Parathyroid adenoma (tissue), 2 donors: ENCODE measurements at regions not wholly inside any gene's neighbourhood (a gene's known extent, or its start where the extent isn't known, plus 50 kb on each side); places are given as distances from the start of the nearest gene placed in this dataset.

Experiments
- H2AFZ ChIP-seq: fragments of 300-600 bp; sonication (generic); one replicate; pipeline ENCODE4 v1.7.0; 2017; ENCODE audit warnings: antibody characterized with exemption, mild to moderate bottlenecking
- H3K27ac ChIP-seq: fragments of 300-600 bp; sonication (generic); one replicate; pipeline ENCODE4 v1.7.0; 2017
- H3K27me3 ChIP-seq: fragments of 300-600 bp; sonication (generic); one replicate; pipeline ENCODE4 v1.7.0; 2017; ENCODE audit warnings: low read length; ENCODE audit not compliant: control insufficient read depth, insufficient read depth
- H3K36me3 ChIP-seq: fragments of 300-600 bp; sonication (generic); one replicate; pipeline ENCODE4 v1.7.0; 2017; ENCODE audit warnings: low read length; ENCODE audit not compliant: control insufficient read depth, insufficient read depth
- H3K4me1 ChIP-seq: fragments of 300-600 bp; sonication (generic); one replicate; pipeline ENCODE4 v1.7.0; 2017; ENCODE audit warnings: control low read depth
- H3K4me2 ChIP-seq: fragments of 300-600 bp; sonication (generic); one replicate; pipeline ENCODE4 v1.7.0; 2017; ENCODE audit warnings: low read length
- H3K4me3 ChIP-seq: fragments of 300-600 bp; sonication (generic); one replicate; pipeline ENCODE4 v1.7.0; 2017; ENCODE audit warnings: low read depth, low read length
- H3K79me2 ChIP-seq: fragments of 300-600 bp; sonication (generic); one replicate; pipeline ENCODE4 v1.7.0; 2017; ENCODE audit warnings: control low read depth
- H3K9ac ChIP-seq: fragments of 300-600 bp; sonication (generic); one replicate; pipeline ENCODE4 v1.7.0; 2017; ENCODE audit warnings: mild to moderate bottlenecking
- H3K9me3 ChIP-seq: fragments of 300-600 bp; sonication (generic); one replicate; pipeline ENCODE4 v1.7.0; 2017; ENCODE audit warnings: low read length; ENCODE audit not compliant: control insufficient read depth
- TF ChIP-seq, protein P1 (sequence below): fragments of 300-600 bp; sonication (generic); IDR thresholded peaks from one replicate; pipeline ENCODE4 v1.7.0; 2017; ENCODE audit warnings: antibody characterized with exemption, mild to moderate bottlenecking
- donor health status: primary hyperparathyroidism.

DNA sequence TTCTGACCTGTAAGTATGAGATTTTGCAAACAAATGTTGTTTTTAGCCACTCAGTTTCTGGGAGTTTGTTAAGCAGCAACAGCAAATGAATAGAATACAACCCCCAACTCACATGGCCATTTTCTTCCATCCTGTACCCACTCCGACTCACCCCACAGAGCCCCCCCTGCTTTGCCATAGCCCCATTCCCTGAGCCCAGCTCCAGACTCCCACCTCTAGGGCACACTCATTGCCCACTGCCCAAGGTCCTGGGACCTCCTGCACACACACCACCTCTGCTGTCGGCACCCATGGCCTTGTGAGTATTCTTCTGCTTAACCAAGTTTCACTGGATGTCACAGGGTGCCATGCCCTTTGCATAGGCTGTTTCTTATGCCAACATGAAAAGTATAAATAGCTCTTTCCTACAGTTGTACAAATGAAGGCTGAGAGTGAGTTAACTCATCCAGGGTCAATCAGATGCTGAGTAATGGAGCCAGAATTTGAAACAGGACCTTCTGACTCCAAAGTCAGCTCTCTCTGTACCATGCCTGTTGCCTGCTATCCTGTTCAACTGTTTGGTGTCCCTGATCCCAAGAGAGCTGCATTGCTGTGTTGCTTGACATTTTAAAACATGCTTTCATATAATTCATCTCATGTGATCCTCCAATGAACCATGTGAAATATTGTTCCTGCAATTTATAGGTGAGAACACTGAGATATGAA is 367.8 kb upstream of the ZMIZ1 start:
- Histone ChIP-seq H2AFZ (no peak overlapping the region), H3K4me1 (peaks cover 10% of the 10 kb centered on the region), H3K36me3 (no peaks in the 10 kb centered on the region), H3K4me3 (no peak overlapping the region), H3K9me3 (no peaks in the 10 kb centered on the region), H3K79me2 (no peaks in the 10 kb centered on the region), H3K27ac (no peak overlapping the region), H3K27me3 (no peaks in the 10 kb centered on the region), H3K4me2 (no peak overlapping the region), H3K9ac (no peak overlapping the region)
- TF ChIP-seq, protein P1, sequence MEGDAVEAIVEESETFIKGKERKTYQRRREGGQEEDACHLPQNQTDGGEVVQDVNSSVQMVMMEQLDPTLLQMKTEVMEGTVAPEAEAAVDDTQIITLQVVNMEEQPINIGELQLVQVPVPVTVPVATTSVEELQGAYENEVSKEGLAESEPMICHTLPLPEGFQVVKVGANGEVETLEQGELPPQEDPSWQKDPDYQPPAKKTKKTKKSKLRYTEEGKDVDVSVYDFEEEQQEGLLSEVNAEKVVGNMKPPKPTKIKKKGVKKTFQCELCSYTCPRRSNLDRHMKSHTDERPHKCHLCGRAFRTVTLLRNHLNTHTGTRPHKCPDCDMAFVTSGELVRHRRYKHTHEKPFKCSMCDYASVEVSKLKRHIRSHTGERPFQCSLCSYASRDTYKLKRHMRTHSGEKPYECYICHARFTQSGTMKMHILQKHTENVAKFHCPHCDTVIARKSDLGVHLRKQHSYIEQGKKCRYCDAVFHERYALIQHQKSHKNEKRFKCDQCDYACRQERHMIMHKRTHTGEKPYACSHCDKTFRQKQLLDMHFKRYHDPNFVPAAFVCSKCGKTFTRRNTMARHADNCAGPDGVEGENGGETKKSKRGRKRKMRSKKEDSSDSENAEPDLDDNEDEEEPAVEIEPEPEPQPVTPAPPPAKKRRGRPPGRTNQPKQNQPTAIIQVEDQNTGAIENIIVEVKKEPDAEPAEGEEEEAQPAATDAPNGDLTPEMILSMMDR: no peak

DNA sequence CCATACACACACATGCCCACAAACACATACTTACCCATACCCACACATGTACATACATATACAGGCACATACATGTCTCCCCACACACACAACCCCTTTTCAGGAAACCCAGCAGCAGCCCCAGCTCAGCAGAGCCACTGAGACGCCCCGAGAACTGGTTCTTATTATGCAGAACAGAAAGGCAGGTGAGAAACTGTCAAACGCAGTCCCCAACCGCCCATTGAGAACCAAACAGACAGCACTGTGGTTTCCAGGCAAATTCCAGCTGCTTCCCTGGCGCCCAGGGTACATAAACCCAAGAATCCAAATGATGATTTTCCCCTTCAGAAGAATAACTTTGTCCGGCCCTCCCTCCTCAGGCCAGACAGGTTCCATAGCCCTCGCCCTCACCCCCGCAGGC is 366.6 kb upstream of the ZMIZ1 start:
- TF ChIP-seq, protein P1: no peak
- H3K9me3 ChIP-seq: no peaks in the 10 kb centered on the region
- H3K4me1 ChIP-seq: peaks cover 10% of the 10 kb centered on the region
- no peaks in the 10 kb centered on the region for H3K27me3 ChIP-seq
- no peak overlapping the region for H3K4me3 ChIP-seq
- no peaks in the 10 kb centered on the region for H3K79me2 ChIP-seq
- no peak overlapping the region for H2AFZ ChIP-seq
- no peak overlapping the region for H3K9ac ChIP-seq
- H3K4me2 ChIP-seq: no peak overlapping the region
- H3K36me3 ChIP-seq: no peaks in the 10 kb centered on the region
- H3K27ac ChIP-seq: no peak overlapping the region

DNA sequence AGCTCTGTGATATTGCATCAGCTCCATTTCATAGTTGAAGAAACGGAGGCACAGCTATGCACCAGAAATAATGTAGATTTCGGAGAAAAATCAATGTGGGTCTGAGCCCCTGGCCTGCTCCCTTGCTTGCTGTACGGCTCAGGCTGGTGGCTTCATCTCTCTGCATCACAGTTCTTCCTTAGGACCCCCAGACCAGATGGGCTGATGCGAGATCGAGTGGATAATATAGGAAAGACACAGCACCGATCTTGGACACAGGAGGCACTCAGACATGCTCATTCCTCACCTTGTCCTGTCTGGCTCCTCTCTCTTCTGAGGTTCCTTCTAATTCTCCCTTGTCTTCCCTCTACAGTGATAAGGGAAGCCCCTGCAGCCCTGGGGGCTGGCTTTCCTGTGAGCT is 365.9 kb upstream of the ZMIZ1 start:
- TF ChIP-seq, protein P1: no peak
- Histone ChIP-seq H3K4me1 (peaks cover 10% of the 10 kb centered on the region), H3K9ac (no peak overlapping the region), H3K27ac (no peak overlapping the region), H3K79me2 (no peaks in the 10 kb centered on the region), H3K9me3 (no peaks in the 10 kb centered on the region), H3K4me2 (no peak overlapping the region), H3K27me3 (no peaks in the 10 kb centered on the region), H3K4me3 (no peak overlapping the region), H3K36me3 (no peaks in the 10 kb centered on the region), H2AFZ (no peak overlapping the region)

GRCh38 chr10:78703593-78703992 is 365.2 kb upstream of the ZMIZ1 start:
- no peak overlapping the region for H3K4me3 ChIP-seq
- no peak overlapping the region for H3K9ac ChIP-seq
- no peaks in the 10 kb centered on the region for H3K36me3 ChIP-seq
- no peak overlapping the region for H2AFZ ChIP-seq
- H3K27ac ChIP-seq: no peak overlapping the region
- TF ChIP-seq, protein P1: no peak
- H3K4me1 ChIP-seq: peaks cover 10% of the 10 kb centered on the region
- H3K27me3 ChIP-seq: no peaks in the 10 kb centered on the region
- H3K4me2 ChIP-seq: no peak overlapping the region
- H3K79me2 ChIP-seq: no peaks in the 10 kb centered on the region
- H3K9me3 ChIP-seq: no peaks in the 10 kb centered on the region

DNA sequence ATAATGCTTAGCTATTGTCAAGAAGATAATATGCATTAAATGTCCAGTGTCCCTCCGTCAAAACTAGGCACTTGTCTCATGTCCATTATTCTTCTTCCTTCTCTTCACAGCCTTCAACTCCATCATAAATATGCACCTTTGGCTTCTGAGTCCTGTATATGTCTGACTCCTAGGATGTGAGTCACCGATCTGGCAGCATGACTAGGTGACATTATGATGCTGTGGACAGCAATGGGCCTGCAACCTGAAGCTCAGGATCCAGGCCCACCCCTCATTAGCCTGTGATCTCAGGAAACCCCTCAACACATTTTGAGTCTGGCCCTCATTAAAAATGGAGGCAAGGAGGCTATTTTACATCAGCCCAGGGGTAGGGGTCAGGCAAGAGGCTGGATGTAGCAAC is 362.5 kb upstream of the ZMIZ1 start:
- Histone ChIP-seq H3K9me3 (no peaks in the 10 kb centered on the region), H3K9ac (no peak overlapping the region), H3K79me2 (no peaks in the 10 kb centered on the region), H3K36me3 (no peaks in the 10 kb centered on the region), H3K27ac (no peak overlapping the region), H2AFZ (no peak overlapping the region), H3K4me1 (peaks cover 5% of the 10 kb centered on the region), H3K27me3 (no peaks in the 10 kb centered on the region), H3K4me3 (no peak overlapping the region), H3K4me2 (no peak overlapping the region)
- TF ChIP-seq, protein P1: no peak
